BJ (cell line): ENCODE measurements at regions not wholly inside any gene's neighbourhood (a gene's known extent, or its start where the extent isn't known, plus 50 kb on each side); places are given as distances from the start of the nearest gene placed in this dataset.

ENCODE experiments used
- CTCF ChIA-PET: fragments of 350-600 bp; formaldehyde crosslinking; extraction: SDS; loops from one replicate; lab custom pipeline; 2021; ENCODE audit warnings: antibody characterized with exemption, inconsistent platforms; lab: Yijun Ruan, JAX
- POLR2A ChIA-PET: fragments of 300-600 bp; sonication (Branson Sonifier 250); formaldehyde crosslinking; extraction: SDS; loops from one replicate; lab custom pipeline; 2021; ENCODE audit warnings: antibody characterized with exemption; lab: Charles Lee
- DNase-seq: peaks from one replicate; pipeline ENCODE4 v3.0.0-alpha.2; 2011; ENCODE audit warnings: low read depth
- H3K27me3 ChIP-seq: 2 replicates; pipeline ENCODE4 v1.6.0; 2011; ENCODE audit warnings: low read length; ENCODE audit not compliant: control insufficient read depth, insufficient read depth
- H3K36me3 ChIP-seq: 2 replicates; pipeline ENCODE4 v1.5.1; 2011; ENCODE audit warnings: low read length; ENCODE audit not compliant: control insufficient read depth, insufficient read depth
- H3K4me3 ChIP-seq: 2 replicates; pipeline ENCODE4 v1.5.1; 2011; ENCODE audit warnings: low read depth, mild to moderate bottlenecking, control low read depth, low read length
- CTCF ChIP-seq: IDR thresholded peaks from 2 replicates; pipeline ENCODE4 v1.5.1; 2011; ENCODE audit warnings: low read depth, mild to moderate bottlenecking, control low read depth, inconsistent platforms, low read length, moderate library complexity; ENCODE audit not compliant: insufficient read depth

- no peak for TF ChIP-seq CTCF
- H3K36me3 ChIP-seq, result no peaks in the 10 kb centered on the region
- H3K27me3 ChIP-seq, result no peaks in the 10 kb centered on the region
- CTCF ChIA-PET, result no interaction called here
- no peak overlapping the region for H3K4me3 ChIP-seq
- POLR2A ChIA-PET, result no interaction called here
- DNase-seq, result no peak
These were observed 256.0 kb downstream of the TMEM167A start for GRCh38 chr5:82820961-82821845.

- H3K27me3 ChIP-seq, result no peaks in the 10 kb centered on the region
- ChIA-PET CTCF (no interaction called here), POLR2A (no interaction called here)
- H3K4me3 ChIP-seq, result no peak overlapping the region
- TF ChIP-seq CTCF, result no peak
- no peak for DNase-seq
- H3K36me3 ChIP-seq, result no peaks in the 10 kb centered on the region
These were observed 257.0 kb downstream of the TMEM167A start for GRCh38 chr5:82820188-82820587.

- TF ChIP-seq CTCF, result no peak
- DNase-seq, result no peak
- ChIA-PET POLR2A (no interaction called here), CTCF (interaction anchor here (0.6 to 1.5 kb wide), 3 partner anchors 405 to 1863 kb away, joined by 3 to 5 read pairs (median 3); no protein-coding TSS in a partner anchor)
- no peaks in the 10 kb centered on the region for H3K27me3 ChIP-seq
- no peak overlapping the region for H3K4me3 ChIP-seq
- no peaks in the 10 kb centered on the region for H3K36me3 ChIP-seq
These were observed 259.1 kb downstream of the TMEM167A start for GRCh38 chr5:82817897-82818676.

- H3K27me3 ChIP-seq, result no peaks in the 10 kb centered on the region
- ChIA-PET CTCF (no interaction called here), POLR2A (no interaction called here)
- H3K4me3 ChIP-seq, result no peak overlapping the region
- H3K36me3 ChIP-seq, result no peaks in the 10 kb centered on the region
- no peak for DNase-seq
- no peak for TF ChIP-seq CTCF
These were observed 260.3 kb downstream of the TMEM167A start for GRCh38 chr5:82816926-82817325.

- no peak for DNase-seq
- H3K36me3 ChIP-seq, result no peaks in the 10 kb centered on the region
- TF ChIP-seq CTCF, result no peak
- ChIA-PET CTCF (interaction anchor here (0.7 kb wide), 1 partner anchor 21 kb away, joined by 3 read pairs; no protein-coding TSS in a partner anchor), POLR2A (no interaction called here)
- H3K4me3 ChIP-seq, result no peak overlapping the region
- H3K27me3 ChIP-seq, result no peaks in the 10 kb centered on the region
These were observed 261.3 kb downstream of the TMEM167A start for GRCh38 chr5:82815871-82816270.
